Left lung (tissue), 4 donors: ENCODE measurements at regions not wholly inside any gene's neighbourhood (a gene's known extent, or its start where the extent isn't known, plus 50 kb on each side); places are given as distances from the start of the nearest gene placed in this dataset.

ENCODE experiments used
- ATAC-seq: fragments of 200-7000 bp; cut with Tn5 transposase; one replicate; pipeline ENCODE4 v1.9.1; 2020; ENCODE audit warnings: moderate library complexity
- DNase-seq, 4 donors: peaks; one replicate each; pipeline ENCODE4 v3.0.0-alpha.2; 2013 to 2020
- H3K27ac ChIP-seq, 2 donors: fragments of 200-600 bp; sonication (generic) in 1 of 2; one replicate each; pipeline versions ENCODE4 v1.5.0 to v1.8.0; 2020 to 2021
- H3K27me3 ChIP-seq, 2 donors: fragments of 200-600 bp; sonication (generic) in 1 of 2; one replicate each; pipeline versions ENCODE4 v1.5.0 to v1.8.0; 2020 to 2021
- H3K36me3 ChIP-seq, 2 donors: fragments of 200-600 bp; sonication (generic) in 1 of 2; one replicate each; pipeline versions ENCODE4 v1.5.0 to v1.8.0; 2020 to 2021
- H3K4me1 ChIP-seq, 2 donors: fragments of 200-600 bp; one replicate each; pipeline ENCODE4 v1.8.0; 2021
- H3K4me3 ChIP-seq, 2 donors: fragments of 200-600 bp; sonication (generic) in 1 of 2; one replicate each; pipeline versions ENCODE4 v1.5.0 to v1.8.0; 2020 to 2021; ENCODE audit warnings: mild to moderate bottlenecking in 1 of 2
- H3K9me3 ChIP-seq, 2 donors: fragments of 200-600 bp; sonication (generic) in 1 of 2; one replicate each; pipeline versions ENCODE4 v1.5.0 to v1.8.0; 2020 to 2021
- CTCF ChIP-seq, 2 donors: fragments of 200-600 bp; sonication (generic) in 1 of 2; IDR thresholded peaks; one replicate each; pipeline versions ENCODE4 v1.5.0 to v1.8.0; 2021; ENCODE audit warnings: antibody characterized with exemption in 2 of 2
- intact Hi-C, 2 donors: fragments of 100-400 bp; cut with DNase I; formaldehyde crosslinking; loops; one replicate each; pipeline versions ENCODE4 v1.11.2 to v1.14.2; 2022
- donor health status: DM: no; HTN: yes; CAD: no.
- donor health status: DM: no; HTN: no; CAD: no.

- Histone ChIP-seq H3K4me1 (no peaks in the 10 kb centered on the region), H3K4me3 (no peak overlapping the region), H3K27me3 (no peaks in the 10 kb centered on the region), H3K27ac (no peak overlapping the region), H3K9me3 (peaks cover 0 to 24% of the 10 kb centered on the region in 2 donors), H3K36me3 (no peaks in the 10 kb centered on the region)
- intact Hi-C loops, result no loop called here
- no peak for TF ChIP-seq CTCF (IDR thresholded peaks at IDR 0.05)
- ATAC-seq, result no peak
- DNase-seq, result no peak
These were observed 112.9 kb upstream of the GYPC start for GRCh38 chr2:126543081-126543480.

GRCh38 chr2:126558029-126558428, 97.9 kb upstream of the GYPC start:
- Histone ChIP-seq H3K9me3 (peaks cover 0 to 7% of the 10 kb centered on the region in 2 donors), H3K4me1 (no peaks in the 10 kb centered on the region), H3K4me3 (no peak overlapping the region), H3K36me3 (no peaks in the 10 kb centered on the region), H3K27me3 (no peaks in the 10 kb centered on the region), H3K27ac (no peak overlapping the region)
- no peak for TF ChIP-seq CTCF (IDR thresholded peaks at IDR 0.05)
- no peak for ATAC-seq
- DNase-seq, result no peak
- intact Hi-C loops, result no loop called here

GRCh38 chr2:126568734-126569133, 87.2 kb upstream of the GYPC start:
- TF ChIP-seq CTCF (IDR thresholded peaks at IDR 0.05), result no peak
- DNase-seq, result no peak
- intact Hi-C loops, result no loop called here
- Histone ChIP-seq H3K36me3 (no peaks in the 10 kb centered on the region), H3K27me3 (no peaks in the 10 kb centered on the region), H3K27ac (no peak overlapping the region), H3K4me1 (no peaks in the 10 kb centered on the region), H3K4me3 (no peak overlapping the region), H3K9me3 (no peaks in the 10 kb centered on the region)
- no peak for ATAC-seq

GRCh38 chr2:126571403-126571802, 84.6 kb upstream of the GYPC start:
- Histone ChIP-seq H3K27ac (no peak overlapping the region), H3K36me3 (no peaks in the 10 kb centered on the region), H3K9me3 (no peaks in the 10 kb centered on the region), H3K4me1 (no peaks in the 10 kb centered on the region), H3K4me3 (no peak overlapping the region), H3K27me3 (no peaks in the 10 kb centered on the region)
- TF ChIP-seq CTCF (IDR thresholded peaks at IDR 0.05), result no peak
- intact Hi-C loops, result no loop called here
- DNase-seq (peak in 1 of 4 donors; percentile 3), ATAC-seq (no peak)

GRCh38 chr2:126575631-126576030, 80.3 kb upstream of the GYPC start:
- ATAC-seq, result no peak
- peak in 1 of 4 donors; percentile 1 for DNase-seq
- Histone ChIP-seq H3K27ac (no peak overlapping the region), H3K9me3 (no peaks in the 10 kb centered on the region), H3K4me1 (no peaks in the 10 kb centered on the region), H3K4me3 (no peak overlapping the region), H3K27me3 (no peaks in the 10 kb centered on the region), H3K36me3 (no peaks in the 10 kb centered on the region)
- no peak for TF ChIP-seq CTCF (IDR thresholded peaks at IDR 0.05)
- intact Hi-C loops, result no loop called here
